ENCODE measurements at regions not wholly inside any gene's neighbourhood (a gene's known extent, or its start where the extent isn't known, plus 50 kb on each side); places are given as distances from the start of the nearest gene placed in this dataset.
"Not testable (repeated sequence)": the region's sequence is repeated elsewhere in the genome, so short reads cannot be mapped to it uniquely, and the experiment has no call there.

DNA sequence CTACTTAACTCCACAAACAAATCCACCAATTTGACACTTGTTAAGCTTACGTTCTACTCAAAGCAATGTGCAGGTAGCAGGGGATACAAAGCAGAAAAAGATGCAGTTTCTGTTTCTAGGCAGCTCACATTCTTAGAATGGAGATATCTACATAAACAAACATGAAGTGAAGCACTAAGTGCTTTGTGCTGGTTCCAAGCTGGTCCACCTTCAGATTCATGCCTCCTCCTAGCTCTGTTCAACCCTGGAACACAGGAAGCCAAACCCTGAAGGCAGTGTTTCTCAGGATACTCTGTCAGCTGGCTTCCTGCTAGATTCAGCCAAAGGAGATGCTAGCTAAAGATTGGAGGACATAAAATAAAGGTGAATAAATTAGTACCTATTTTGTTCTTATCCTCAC is 55.3 kb upstream of the NOL4 start:
- DNase-seq = no peak

DNA sequence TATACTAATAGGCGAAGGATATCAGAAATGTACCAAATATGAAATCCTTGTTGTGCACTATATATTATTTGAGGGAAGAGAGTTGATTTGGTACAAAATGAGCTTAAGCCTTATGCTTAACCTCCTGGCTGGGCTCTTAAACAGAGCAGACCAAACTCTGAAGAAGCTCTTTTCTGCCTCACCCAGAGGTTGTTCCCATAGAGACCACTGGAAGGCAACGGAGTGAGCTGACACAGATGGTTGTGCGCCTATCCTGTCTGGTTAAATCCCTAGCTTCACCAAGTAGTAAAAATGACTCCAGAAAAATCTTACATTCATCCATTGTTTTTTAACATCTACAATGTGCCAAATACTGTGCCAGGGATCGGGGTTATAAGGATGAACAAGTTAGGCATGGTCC is 55.9 kb upstream of the NOL4 start:
- no peak for DNase-seq

DNA sequence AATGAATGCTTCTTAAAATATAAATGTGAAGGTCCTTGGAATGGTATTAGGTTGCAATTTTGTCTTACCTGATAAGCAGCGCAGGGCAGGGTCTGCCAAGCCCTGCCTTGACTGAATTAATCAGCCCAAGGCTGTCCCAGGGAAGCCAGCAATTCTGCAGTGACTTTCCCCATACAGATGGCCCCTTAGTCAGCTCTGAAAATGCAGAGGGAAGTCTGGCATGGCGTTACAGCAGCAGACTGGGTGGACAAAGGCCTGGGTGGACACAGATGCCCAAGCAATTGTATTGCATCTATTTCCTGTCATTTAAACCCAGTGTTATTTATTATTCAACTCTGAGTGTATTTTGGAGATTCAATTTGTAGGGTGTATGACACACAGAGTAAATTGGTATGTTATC is 56.6 kb upstream of the NOL4 start:
- no peak for DNase-seq

DNA sequence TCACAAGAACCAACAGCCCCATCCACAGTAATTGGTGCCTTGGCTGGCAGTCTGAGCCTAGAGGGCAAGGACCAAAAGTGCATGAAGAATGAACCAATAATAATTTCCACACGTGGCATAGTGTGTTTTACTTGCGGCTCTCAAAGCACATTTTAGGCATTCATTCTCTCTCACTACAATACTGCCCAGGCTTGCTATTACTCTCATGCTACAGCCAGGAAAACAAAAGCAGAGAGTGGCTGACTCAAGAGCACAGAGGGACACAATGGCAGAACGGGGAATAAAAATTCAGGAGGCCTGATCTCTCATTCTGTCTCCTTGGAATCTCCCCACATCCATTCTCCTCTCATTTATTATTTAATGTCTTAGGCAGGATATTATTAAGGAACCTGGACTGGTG is 57.0 kb upstream of the NOL4 start:
- peak; percentile 90 for DNase-seq

DNA sequence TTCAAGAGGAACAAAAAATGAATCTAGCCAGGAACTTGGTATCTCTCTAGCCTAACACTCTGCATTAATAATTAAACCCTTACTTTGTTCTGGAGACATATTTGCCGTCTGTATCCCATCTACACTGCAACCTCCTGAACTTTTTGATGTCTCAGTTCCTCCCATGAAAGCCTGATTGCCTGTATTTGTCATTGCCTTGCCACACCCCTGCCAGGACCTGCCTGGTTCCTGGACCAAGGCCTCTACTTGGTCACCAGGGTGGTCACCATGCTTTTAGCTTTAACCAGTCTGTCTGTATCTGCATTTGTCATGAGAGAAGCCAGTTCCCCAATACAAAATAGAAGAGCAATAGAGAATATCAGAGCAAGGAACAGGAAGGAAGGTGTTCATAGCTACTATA is 58.8 kb upstream of the NOL4 start:
- DNase-seq = no peak

DNA sequence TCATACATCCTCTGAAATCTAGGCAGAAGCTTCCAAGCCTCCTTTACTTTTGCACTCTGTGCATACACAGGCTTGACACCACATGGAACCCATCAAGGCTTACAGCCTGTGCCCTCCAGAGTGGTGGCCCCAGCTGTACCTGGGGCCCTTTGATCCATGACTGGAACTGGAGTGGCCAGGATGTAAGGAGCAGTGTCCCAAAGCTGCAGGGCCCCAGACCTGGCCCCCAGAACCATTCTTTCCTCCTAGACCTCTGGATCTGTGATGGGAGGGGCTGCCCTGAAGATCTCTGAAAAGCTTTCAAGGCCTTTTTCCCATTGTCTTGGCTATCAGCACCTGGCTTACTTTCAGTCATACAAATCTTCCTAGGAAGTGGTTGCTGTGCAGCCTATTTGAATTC is 63.1 kb upstream of the NOL4 start:
- no peak for DNase-seq

DNA sequence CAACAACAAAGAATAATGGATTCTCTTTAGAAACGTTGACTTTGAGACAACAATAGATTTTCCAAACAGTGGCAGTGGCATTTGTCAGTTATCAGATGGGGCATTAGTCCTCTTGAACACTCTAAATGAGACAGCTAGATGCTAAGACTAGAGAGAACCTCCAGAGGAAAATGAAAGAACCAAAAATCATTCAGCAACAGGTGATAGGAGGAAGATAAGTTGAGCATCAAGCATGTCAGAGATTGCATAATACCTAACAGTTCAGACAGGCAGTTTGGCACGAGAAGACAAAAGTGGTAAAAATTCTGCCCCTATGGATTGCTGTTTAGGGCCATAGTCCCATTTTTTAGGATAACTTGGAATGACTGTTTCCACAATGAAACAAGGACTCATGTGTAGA is 67.9 kb upstream of the NOL4 start:
- DNase-seq = no peak

DNA sequence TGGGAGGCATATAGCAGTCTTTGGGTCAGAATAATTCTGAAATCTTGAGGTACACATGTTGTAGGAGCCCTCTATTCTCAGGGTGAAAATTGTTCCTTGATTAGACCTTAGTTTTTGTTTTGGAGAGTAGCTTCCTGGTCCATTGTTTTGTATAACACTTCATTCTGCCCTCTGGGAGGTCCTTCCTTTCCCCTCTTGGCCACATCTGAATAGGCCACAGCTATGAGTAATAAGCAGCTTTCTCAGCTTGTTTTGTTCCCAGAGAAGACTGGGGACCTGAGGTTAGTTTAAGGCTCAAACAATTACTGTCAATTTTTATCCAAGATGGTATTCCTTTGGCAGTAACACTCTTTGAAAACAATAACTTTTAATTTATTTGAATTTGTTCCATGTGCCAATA is 72.6 kb upstream of the NOL4 start:
- no peak for DNase-seq

DNA sequence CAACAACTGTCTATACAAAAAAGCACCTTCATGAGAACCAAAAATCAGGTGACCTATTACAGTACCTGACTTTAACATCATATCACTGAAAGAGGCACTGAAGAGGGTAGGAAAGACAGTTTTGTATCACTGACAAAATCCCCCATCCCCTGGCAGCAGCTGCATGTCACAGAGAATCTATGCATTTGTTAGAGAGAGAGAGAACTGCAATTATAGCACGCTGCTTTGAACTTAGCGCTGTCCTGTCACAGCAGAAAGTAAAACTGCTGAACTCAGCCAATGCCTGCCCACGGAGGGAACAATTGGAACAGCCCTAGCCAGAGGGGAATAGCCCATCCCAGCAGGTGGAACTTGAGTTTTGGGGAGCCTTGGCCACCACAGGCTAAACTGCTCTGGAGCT is 75.1 kb upstream of the NOL4 start:
- no peak for DNase-seq

DNA sequence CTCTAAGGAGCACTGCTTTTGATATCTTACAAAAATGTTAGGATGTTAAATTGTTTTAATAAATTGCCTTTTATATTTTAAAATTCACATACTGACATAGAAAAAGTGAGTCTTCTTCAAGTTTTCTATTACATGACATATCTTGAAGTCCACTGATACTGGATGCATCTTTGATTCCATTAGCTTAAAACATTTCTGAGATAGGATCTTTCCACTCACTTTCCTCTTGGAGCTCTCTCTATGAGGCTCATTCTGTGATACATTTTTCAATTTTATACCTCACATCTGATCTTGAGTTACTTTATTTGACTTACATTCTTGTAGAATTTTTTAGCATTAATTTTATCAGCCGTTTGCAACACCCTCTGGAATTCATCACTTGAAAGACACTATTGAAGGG is 86.8 kb upstream of the NOL4 start:
- no peak for DNase-seq

DNA sequence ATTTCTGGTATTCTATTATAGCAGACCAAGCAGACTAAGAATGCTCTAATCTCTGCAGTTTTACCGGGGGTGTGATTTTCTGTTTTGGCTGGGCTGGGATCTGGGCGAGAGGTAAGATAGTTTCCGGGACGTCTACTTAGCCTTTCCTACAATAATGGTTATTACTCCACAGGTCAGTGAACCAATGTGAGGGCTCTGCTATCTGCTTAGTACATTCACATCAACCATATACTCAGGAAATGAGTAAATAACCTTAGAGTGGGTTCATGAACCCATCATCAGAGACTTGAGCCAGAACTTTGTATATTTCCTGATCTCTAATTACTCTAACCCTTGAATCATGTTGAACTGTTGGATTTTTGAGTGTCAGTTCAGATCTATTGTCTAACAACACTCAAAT is 90.1 kb upstream of the NOL4 start:
- no peak for DNase-seq

DNA sequence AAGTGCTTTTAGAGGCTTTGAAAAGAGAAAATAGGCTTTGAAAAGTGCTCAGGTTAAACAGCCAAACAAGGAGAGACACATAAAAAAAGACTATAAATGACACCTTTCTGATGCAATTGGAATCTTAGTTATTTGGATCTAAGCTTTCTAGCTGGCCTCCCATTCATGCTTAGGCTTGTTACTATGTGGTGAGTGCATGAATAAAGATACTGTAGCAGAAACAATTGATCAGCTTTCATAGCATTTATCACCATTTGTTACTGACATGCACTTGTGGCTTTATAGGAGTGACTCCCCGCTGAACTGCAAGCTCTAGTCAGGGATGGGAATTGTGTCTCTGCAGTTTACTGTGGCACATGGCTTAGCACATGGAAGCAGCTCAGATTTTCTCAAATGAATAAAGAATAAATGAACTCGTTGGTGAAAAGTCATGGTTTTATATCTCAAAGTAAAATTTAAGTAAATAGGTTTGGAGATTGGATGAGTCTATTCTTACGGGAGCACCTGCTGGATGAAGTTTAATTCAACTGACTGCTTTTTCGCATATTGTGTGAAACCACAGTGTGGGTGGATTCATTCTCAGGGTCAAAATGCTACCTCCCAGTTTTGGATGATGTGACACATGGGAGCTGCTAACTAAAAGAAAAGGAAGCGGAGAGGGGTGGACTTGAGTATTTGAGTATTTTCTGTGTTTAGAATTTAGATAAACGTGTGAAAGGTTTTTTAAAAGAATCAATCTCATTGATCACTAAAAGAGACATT is 91.1 kb upstream of the NOL4 start:
- no peak for DNase-seq

DNA sequence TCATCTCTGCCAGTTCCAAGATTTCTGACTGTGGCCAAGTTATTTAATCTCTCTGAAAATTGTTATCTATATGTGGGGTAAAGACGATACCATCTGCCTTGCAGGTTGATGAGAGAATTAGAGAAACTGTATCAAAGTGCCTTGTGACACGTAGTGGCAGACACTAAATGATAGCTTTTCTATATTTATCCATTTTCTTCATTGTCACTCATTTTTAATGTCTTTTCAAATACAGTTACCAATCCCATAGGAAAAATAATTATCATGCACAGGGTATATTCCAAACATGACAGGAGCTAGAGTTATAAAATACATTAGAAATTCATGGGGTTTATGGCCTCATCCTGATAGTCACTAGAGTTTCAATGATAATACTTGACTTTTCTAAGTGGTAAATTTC is 95.6 kb upstream of the NOL4 start:
- no peak for DNase-seq

DNA sequence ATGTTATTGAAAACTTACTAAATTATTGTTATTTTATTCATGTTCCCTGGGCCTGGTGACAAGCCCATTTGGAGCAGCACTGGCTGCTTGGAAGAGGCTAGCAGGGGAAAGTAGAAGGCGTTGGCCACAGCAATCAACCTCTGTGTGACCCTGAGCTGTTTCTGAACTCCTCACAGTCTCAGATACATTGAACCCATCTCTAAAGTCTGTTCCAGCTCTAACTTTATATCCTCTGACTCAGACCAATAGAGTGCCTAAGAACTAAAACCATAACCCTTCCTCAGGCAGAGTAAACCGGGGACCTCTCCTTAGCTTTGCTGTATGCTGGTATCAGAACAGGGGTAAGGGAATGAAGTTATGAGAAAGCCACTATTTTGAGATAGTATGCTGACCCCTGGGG is 96.4 kb upstream of the NOL4 start:
- no peak for DNase-seq

DNA sequence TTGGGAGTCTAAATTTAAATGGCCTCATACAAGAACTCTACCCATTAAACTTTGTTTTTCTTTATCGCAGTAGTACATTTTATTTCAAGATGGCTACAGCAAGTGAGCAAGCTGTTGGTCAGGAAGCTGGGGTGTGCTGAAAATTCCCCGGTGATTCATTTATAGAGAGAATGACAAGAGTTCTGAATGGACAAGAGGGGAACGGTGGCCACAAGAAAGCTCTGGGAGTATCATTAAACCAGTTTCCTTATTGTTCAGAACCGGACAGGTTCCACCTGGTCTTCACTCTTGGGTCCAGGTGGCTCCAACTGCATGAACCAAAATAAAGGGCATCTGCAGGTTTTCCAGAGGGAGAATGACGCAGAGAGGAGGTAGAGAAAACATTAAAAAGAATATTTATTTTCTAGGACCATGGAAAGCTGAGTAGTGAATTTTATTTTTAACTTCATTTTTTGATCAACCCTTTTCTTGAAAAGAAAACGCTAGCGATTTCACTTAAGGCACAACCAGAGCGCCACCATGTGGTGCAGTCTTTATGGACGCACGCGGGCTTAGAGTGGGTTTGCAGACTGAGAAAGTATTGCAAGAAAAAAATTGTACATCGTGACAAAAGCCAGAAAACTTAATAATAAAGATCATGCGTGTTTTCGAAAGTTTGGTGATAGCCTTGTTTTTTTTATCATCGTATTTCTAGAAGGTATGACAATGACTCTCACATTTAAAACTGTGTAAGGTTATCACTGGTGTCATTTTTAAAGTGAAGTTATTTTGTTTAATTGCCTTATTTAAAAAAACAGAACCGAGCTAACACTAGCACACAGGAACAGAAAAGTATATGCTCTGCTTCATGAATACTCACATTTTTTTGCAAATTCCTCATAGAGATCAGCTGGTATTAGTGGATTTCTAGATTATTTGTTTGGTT is 97.9 kb upstream of the NOL4 start:
- peak; percentile 63 for DNase-seq

DNA sequence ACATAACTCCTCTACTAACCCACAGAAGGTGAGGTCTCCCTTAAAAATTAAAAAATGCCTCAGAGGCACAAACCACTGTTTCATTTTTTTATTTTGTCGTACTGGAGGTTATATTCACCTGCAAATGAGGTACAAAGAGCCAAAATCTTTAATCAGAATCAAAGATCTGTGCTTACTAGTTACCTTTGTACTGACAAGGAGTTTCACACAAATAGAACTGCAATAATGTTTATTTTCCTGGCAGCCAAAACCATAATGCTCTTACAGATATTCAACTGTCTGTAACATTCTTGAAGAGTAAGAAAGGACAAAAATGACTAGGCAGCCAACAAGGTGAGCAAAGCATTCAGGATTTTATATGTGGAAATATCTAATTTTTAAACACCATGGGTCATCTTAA is 105.1 kb upstream of the NOL4 start:
- no peak for DNase-seq

DNA sequence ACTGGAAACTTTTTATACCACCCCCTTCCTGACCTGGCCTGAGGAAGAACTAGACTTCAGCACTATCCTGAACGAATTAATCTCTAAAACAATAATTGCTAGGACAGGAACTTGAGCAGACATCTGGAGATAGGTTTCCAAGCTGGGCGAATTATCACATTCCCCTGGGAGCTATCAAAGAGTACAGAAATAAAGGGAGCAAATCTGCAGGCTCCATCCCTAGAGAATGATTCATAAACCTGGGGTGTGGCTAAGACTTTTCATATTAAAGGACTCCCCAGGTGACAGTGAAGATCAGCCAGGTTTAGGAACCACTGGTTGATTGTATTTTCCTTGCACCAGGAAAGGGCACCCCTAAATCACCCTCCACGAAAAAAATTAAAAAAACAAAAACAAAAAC is 105.6 kb upstream of the NOL4 start:
- DNase-seq = peak; percentile 39

DNA sequence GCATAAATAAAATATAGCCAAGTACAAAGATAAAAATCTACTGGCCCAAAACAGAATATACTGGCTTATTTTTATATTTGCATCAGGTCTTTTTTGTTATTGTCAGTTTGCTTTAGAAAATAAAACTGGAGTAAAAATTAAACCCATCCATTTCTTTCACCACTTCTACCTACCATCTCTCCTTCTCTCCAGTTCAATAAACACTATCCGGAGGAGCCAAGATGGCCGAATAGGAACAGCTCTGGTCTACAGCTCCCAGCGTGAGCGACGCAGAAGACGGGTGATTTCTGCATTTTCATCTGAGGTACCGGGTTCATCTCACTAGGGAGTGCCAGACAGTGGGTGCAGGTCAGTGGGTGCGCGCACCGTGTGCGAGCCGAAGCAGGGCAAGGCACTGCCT is 106.2 kb upstream of the NOL4 start:
- DNase-seq = not testable (repeated sequence)

DNA sequence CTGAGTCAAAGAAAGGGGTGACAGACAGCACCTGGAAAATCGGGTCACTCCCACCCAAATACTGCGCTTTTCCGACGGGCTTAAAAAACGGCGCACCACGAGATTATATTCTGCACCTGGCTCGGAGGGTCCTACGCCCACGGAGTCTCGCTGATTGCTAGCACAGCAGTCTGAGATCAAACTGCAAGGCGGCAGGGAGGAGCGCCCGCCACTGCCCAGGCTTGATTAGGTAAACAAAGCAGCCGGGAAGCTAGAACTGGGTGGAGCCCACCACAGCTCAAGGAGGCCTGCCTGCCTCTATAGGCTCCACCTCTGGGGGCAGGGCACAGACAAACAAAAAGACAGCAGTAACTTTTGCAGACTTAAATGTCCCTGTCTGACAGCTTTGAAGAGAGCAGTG is 106.6 kb upstream of the NOL4 start:
- DNase-seq = not testable (repeated sequence)

DNA sequence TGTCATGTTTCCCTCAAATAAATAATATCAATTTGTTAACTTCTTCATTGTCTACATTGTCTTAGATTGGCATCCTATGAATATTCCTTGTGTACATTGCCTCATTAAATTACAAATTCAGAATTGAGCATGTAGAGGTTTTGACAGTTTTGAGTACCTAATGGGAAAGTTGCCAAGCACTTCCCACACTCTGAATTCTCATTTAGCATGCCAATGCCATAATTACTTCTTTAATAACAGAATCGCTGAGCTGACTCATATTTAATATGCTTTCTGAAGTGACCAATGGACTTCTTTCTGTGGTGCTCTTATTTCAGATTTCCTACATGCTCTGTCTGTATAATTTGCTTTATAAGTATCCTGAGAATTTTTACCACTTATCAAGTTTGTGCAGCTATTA is 114.4 kb upstream of the NOL4 start:
- peak; percentile 49 for DNase-seq

DNA sequence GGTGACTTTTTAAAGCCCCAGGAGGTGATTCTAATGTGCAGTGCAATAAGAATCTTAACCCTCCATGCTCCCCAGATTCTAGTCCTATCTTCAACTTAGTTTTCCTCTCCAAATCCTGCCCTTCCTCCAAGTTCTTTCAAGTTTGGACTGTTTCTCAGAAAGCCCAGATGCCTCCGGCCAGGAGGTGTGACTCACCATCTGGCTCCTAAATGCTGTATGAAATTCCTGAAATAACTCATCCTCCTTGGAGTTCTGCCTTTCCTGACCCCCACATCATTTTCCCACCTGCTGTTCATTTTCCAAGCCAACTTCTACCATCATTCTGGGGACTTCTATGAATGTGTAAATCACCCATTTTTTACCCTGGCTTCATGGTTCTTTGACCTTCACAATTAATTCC is 118.2 kb upstream of the NOL4 start:
- no peak for DNase-seq

DNA sequence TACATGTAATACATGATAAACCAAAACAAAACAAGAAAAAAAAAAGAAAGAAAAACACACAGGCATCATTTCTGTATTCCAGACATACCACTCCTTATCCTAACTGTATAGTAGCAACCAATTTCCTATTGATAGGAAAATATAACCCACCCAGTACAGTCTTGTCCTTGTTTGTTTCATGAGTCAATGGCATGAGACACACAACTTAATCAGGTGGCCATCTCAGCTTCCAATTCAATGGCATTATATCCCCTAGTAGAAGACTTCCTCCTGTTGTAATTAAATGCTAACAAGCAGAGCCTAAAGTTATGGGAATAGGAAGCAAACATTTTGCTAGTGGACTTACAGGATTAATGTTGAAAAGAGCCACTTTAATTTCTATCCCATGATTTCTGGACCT is 121.0 kb upstream of the NOL4 start:
- DNase-seq = no peak

DNA sequence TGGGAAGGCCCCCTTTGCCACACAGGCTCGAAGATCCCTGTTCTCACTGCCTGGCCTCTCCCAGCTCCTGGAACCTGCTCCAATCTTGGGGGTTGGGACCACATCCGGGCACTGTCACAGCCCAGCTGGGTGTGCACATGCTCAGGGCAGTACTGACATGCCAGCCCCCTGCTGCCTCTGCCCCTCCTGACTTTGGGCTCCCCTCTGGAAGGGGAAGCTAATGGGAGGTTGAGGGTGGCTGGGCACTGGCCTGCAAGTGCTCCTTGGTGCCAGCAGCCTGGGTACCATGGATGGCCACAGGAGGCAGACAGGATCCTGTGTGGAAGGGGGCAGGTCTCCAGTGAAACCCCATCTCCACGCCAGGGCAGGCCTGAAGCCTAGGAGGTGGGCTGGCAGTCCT is 126.1 kb upstream of the NOL4 start:
- no peak for DNase-seq

DNA sequence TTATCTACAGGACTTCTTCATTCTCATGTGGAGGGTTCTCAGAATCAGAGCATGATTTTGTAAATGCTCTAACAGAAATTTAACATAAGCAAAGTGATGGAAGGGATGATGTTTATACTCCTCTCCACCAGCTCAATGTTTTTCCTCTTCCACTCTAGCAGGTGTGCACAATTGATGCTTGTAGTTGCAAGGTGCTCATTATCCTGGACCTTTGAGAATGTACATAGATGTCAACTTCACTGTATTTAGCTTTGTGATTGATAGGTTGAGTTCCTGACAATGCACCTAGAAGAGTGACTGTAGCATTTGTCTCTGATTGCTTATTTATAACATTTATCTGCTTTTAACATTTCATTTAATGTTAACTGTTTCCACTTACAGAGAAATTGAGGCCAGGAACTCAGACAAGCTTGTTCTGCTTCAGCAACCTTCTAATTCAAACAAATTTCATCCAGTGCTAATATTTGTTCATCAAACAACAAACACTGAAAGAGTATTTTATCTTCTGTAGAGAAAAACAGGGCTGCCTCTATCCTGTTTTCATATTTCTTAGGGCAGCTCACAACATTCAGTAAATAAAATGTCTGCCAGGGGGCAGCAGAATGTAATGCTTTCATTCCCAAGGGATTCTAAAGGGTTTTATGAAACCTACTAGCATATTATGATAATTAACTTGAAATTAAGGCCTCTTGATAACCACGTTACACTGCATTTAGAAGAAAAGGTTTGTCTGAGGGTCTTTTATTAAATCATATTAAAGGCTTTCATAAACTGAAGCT is 127.9 kb upstream of the NOL4 start:
- DNase-seq = peak; percentile 99

Data from NCI-H748 treated with DMSO at 0.1 percent for 48 hours (cell line).